Thyroid gland (tissue), 4 donors: ENCODE measurements at regions not wholly inside any gene's neighbourhood (a gene's known extent, or its start where the extent isn't known, plus 50 kb on each side); places are given as distances from the start of the nearest gene placed in this dataset.

ENCODE experiments used
- DNase-seq, 2 donors: peaks; one replicate each; pipeline ENCODE4 v3.0.0-alpha.2; 2019
- H3K27ac ChIP-seq, 3 donors: fragments of 200-600 bp; sonication (generic); 1 replicate in 2 of 3; 2 replicates in 1 of 3; pipeline ENCODE4 v1.5.1; 2016 to 2019; ENCODE audit warnings: mild to moderate bottlenecking in 1 of 3, moderate library complexity in 1 of 3
- H3K27me3 ChIP-seq: fragments of 200-600 bp; sonication (generic); one replicate; pipeline ENCODE4 v1.5.1; 2019
- H3K36me3 ChIP-seq, 2 donors: fragments of 200-600 bp; sonication (generic); one replicate each; pipeline ENCODE4 v1.5.1; 2016 to 2019
- H3K4me1 ChIP-seq, 2 donors: fragments of 200-600 bp; sonication (generic); one replicate each; pipeline ENCODE4 v1.5.1; 2017 to 2019
- H3K4me3 ChIP-seq, 3 donors: fragments of 200-600 bp; sonication (generic); replicated peaks in 1 of 3; 1 replicate in 2 of 3; 2 replicates in 1 of 3; pipeline ENCODE4 v1.5.1; 2016; ENCODE audit warnings: mild to moderate bottlenecking in 1 of 3
- H3K9me3 ChIP-seq: fragments of 200-600 bp; sonication (generic); one replicate; pipeline ENCODE4 v1.5.1; 2017
- CTCF ChIP-seq, 6 experiments: fragments of 200-600 bp in 3 of 6; fragments of 450-650 bp in 3 of 6; sonication (generic) in 3 of 6; IDR thresholded peaks; one replicate each; pipeline ENCODE4 v1.5.1; 2016 to 2019; ENCODE audit warnings: antibody characterized with exemption in 6 of 6, mild to moderate bottlenecking in 2 of 6, inconsistent platforms in 1 of 6, moderate library complexity in 1 of 6
- POLR2A ChIP-seq, 2 donors: fragments of 450-650 bp; IDR thresholded peaks; one replicate each; pipeline ENCODE4 v1.6.1; 2017; ENCODE audit warnings: antibody characterized with exemption in 2 of 2, mild to moderate bottlenecking in 2 of 2, moderate library complexity in 1 of 2
- WGBS, 2 donors: methylation state at CpG; one replicate each; pipeline ENCODE4 v1.1.5; 2017; 5-methylcytosine and 5-hydroxymethylcytosine counted together
- intact Hi-C: fragments of 100-400 bp; cut with DNase I; formaldehyde crosslinking; loops from one replicate; pipeline ENCODE4 v1.15.1; 2023

GRCh38 chr12:84756961-84757360 lies 155.6 kb downstream of the SLC6A15 start:
- intact Hi-C loops, result no loop called here
- Histone ChIP-seq H3K4me3 (no peak overlapping the region), H3K4me1 (no peaks in the 10 kb centered on the region), H3K36me3 (no peaks in the 10 kb centered on the region), H3K9me3 (no peaks in the 10 kb centered on the region), H3K27me3 (no peaks in the 10 kb centered on the region), H3K27ac (no peak overlapping the region)
- TF ChIP-seq CTCF (IDR thresholded peaks at IDR 0.05), result no peak
- TF ChIP-seq POLR2A (IDR thresholded peaks at IDR 0.05), result no peak
- no peak for DNase-seq

- WGBS, 2 donors, result 90 to 92% methylated on average over 3 of the region's 3 CpGs
- H3K9me3 ChIP-seq, result no peaks in the 10 kb centered on the region
- intact Hi-C loops, result no loop called here
- DNase-seq, result no peak
- H3K4me3 ChIP-seq, result no peak overlapping the region
- H3K27me3 ChIP-seq, result no peaks in the 10 kb centered on the region
- no peak for TF ChIP-seq POLR2A (IDR thresholded peaks at IDR 0.05)
- no peak for TF ChIP-seq CTCF (IDR thresholded peaks at IDR 0.05)
- H3K27ac ChIP-seq, result no peak overlapping the region
- no peaks in the 10 kb centered on the region for H3K4me1 ChIP-seq
- no peaks in the 10 kb centered on the region for H3K36me3 ChIP-seq
These were observed 167.5 kb downstream of the SLC6A15 start for GRCh38 chr12:84745127-84745526.

- intact Hi-C loops, result no loop called here
- no peaks in the 10 kb centered on the region for H3K9me3 ChIP-seq
- H3K27ac ChIP-seq, result no peak overlapping the region
- H3K27me3 ChIP-seq, result no peaks in the 10 kb centered on the region
- no peak overlapping the region for H3K4me3 ChIP-seq
- WGBS, 2 donors, result 84 to 85% methylated on average over 3 of the region's 3 CpGs
- H3K4me1 ChIP-seq, result no peaks in the 10 kb centered on the region
- TF ChIP-seq POLR2A (IDR thresholded peaks at IDR 0.05), result no peak
- no peak for TF ChIP-seq CTCF (IDR thresholded peaks at IDR 0.05)
- no peak for DNase-seq
- H3K36me3 ChIP-seq, result no peaks in the 10 kb centered on the region
These were observed 170.9 kb downstream of the SLC6A15 start for GRCh38 chr12:84741692-84742091.

DNA sequence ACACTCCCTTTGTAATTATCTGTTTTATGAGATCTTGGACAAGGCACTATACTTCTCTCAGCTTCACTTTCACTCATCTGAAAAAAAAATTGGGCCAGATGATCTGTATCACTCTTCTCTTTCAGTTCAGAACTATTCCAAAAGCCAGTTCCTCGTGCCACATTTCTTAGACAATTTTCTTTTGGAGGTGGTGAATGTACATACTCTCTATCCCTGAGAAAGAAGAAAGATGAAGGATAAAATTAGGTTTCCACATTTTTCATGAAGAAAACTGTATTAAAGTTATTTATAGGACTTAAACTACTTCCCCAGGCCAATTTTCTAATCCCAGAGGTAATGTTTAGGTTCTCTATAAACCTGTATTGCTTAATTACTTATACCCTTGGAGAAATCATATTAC lies 171.6 kb downstream of the SLC6A15 start:
- no peak for DNase-seq
- Histone ChIP-seq H3K4me3 (no peak overlapping the region), H3K36me3 (no peaks in the 10 kb centered on the region), H3K4me1 (no peaks in the 10 kb centered on the region), H3K9me3 (no peaks in the 10 kb centered on the region), H3K27me3 (no peaks in the 10 kb centered on the region), H3K27ac (no peak overlapping the region)
- whole genome bisulfite sequencing, 2 donors, result 69 to 71% methylated on average over 1 of the region's 1 CpG
- intact Hi-C loops, result no loop called here
- no peak for TF ChIP-seq CTCF (IDR thresholded peaks at IDR 0.05)
- TF ChIP-seq POLR2A (IDR thresholded peaks at IDR 0.05), result no peak

DNA sequence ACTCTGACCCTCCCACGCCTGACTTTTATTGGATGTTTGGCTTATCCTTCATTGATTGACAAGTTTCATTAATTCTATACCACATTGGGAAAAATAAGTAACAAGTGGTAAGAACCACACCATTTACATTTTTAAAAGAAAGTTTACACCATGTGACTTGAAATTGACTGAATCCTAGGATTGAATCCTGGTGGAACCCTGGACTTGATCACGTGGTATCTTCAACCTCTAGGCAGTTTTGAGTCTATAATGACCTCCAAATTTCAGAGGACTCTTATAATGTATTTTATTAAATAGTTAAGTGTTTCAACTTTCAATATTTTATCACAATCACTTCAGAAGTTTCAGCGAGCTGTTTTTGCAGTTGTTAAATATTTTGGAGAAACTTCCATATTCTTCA lies 172.0 kb downstream of the SLC6A15 start:
- 87 to 89% methylated on average over 3 of the region's 3 CpGs for WGBS, 2 donors
- TF ChIP-seq CTCF (IDR thresholded peaks at IDR 0.05) (no peak), POLR2A (IDR thresholded peaks at IDR 0.05) (no peak)
- no peak overlapping the region for H3K4me3 ChIP-seq
- H3K36me3 ChIP-seq, result no peaks in the 10 kb centered on the region
- no peak for DNase-seq
- no peak overlapping the region for H3K27ac ChIP-seq
- no peaks in the 10 kb centered on the region for H3K9me3 ChIP-seq
- H3K4me1 ChIP-seq, result no peaks in the 10 kb centered on the region
- intact Hi-C loops, result no loop called here
- no peaks in the 10 kb centered on the region for H3K27me3 ChIP-seq
